ENCODE measurements at regions not wholly inside any gene's neighbourhood (a gene's known extent, or its start where the extent isn't known, plus 50 kb on each side); places are given as distances from the start of the nearest gene placed in this dataset.

- Histone ChIP-seq H3K4me1 (ENCODE audit: low read depth) (no peaks in the 10 kb centered on the region), H3K4me3 (no peak overlapping the region), H3K36me3 (ENCODE audit: low read depth) (no peaks in the 10 kb centered on the region), H3K9me3 (peaks cover 2% of the 10 kb centered on the region)
- TF ChIP-seq CTCF (IDR thresholded peaks at IDR 0.05): no peak
- intact Hi-C loops (cut with DNase I, micrococcal nuclease): no loop called here
- ATAC-seq (no peak), DNase-seq (no peak)
These were observed 82.2 kb upstream of the TES start for GRCh38 chr7:116128139-116128538.

- intact Hi-C loops (cut with DNase I, micrococcal nuclease): no loop called here
- Histone ChIP-seq H3K4me1 (ENCODE audit: low read depth) (no peaks in the 10 kb centered on the region), H3K36me3 (ENCODE audit: low read depth) (no peaks in the 10 kb centered on the region), H3K9me3 (no peaks in the 10 kb centered on the region), H3K4me3 (no peak overlapping the region)
- ATAC-seq (no peak), DNase-seq (no peak)
- TF ChIP-seq CTCF (IDR thresholded peaks at IDR 0.05): no peak
These were observed 75.0 kb upstream of the TES start for GRCh38 chr7:116135306-116135705.

- TF ChIP-seq CTCF (IDR thresholded peaks at IDR 0.05): peak; percentile 52
- intact Hi-C loops (cut with DNase I, micrococcal nuclease): no loop called here
- H3K9me3 ChIP-seq: no peaks in the 10 kb centered on the region
- no peaks in the 10 kb centered on the region for H3K4me1 ChIP-seq (ENCODE audit: low read depth)
- no peak overlapping the region for H3K4me3 ChIP-seq
- no peaks in the 10 kb centered on the region for H3K36me3 ChIP-seq (ENCODE audit: low read depth)
- peak; percentile 75 for ATAC-seq
- DNase-seq: peak in 1 of 3 donors; percentile 51
These were observed 72.0 kb upstream of the TES start for GRCh38 chr7:116138202-116138801.

- no peak for ATAC-seq
- H3K4me3 ChIP-seq: no peak overlapping the region
- intact Hi-C loops (cut with DNase I, micrococcal nuclease): no loop called here
- H3K9me3 ChIP-seq: no peaks in the 10 kb centered on the region
- no peaks in the 10 kb centered on the region for H3K4me1 ChIP-seq (ENCODE audit: low read depth)
- TF ChIP-seq CTCF (IDR thresholded peaks at IDR 0.05): no peak
- no peak for DNase-seq
- H3K36me3 ChIP-seq (ENCODE audit: low read depth): no peaks in the 10 kb centered on the region
These were observed 71.3 kb upstream of the TES start for GRCh38 chr7:116139007-116139406.

- TF ChIP-seq CTCF (IDR thresholded peaks at IDR 0.05): no peak
- Histone ChIP-seq H3K4me1 (ENCODE audit: low read depth) (no peaks in the 10 kb centered on the region), H3K9me3 (no peaks in the 10 kb centered on the region), H3K4me3 (no peak overlapping the region), H3K36me3 (ENCODE audit: low read depth) (no peaks in the 10 kb centered on the region)
- DNase-seq: no peak
- intact Hi-C loops (cut with DNase I, micrococcal nuclease): no loop called here
- no peak for ATAC-seq
These were observed 70.5 kb upstream of the TES start for GRCh38 chr7:116139807-116140206.

- intact Hi-C loops (cut with DNase I, micrococcal nuclease): no loop called here
- ATAC-seq: no peak
- no peak for DNase-seq
- TF ChIP-seq CTCF (IDR thresholded peaks at IDR 0.05): no peak
- H3K4me1 ChIP-seq (ENCODE audit: low read depth): no peaks in the 10 kb centered on the region
- no peaks in the 10 kb centered on the region for H3K9me3 ChIP-seq
- H3K36me3 ChIP-seq (ENCODE audit: low read depth): no peaks in the 10 kb centered on the region
- H3K4me3 ChIP-seq: no peak overlapping the region
These were observed 68.0 kb upstream of the TES start for GRCh38 chr7:116142374-116142773.

All from mucosa of descending colon (tissue), 3 donors.